ENCODE measurements at regions not wholly inside any gene's neighbourhood (a gene's known extent, or its start where the extent isn't known, plus 50 kb on each side); places are given as distances from the start of the nearest gene placed in this dataset.

- TF ChIP-seq CTCF (IDR thresholded peaks at IDR 0.05) (no peak), POLR2A (IDR thresholded peaks at IDR 0.05) (no peak)
Measured at GRCh38 chr4:74627504-74627903, 166.8 kb downstream of the BTC start.
